GM12878 (cell line): ENCODE measurements at regions not wholly inside any gene's neighbourhood (a gene's known extent, or its start where the extent isn't known, plus 50 kb on each side); places are given as distances from the start of the nearest gene placed in this dataset.

Experiments used
- ATAC-seq: fragments of 200-7000 bp; cut with Tn5 transposase; 3 replicates; pipeline ENCODE4 v1.9.1; 2020; ENCODE audit warnings: mild to moderate bottlenecking, moderate library complexity
- BruUV-seq: library from RNA; stranded (reverse); fragments of 400-500 nt; replicated peaks from 2 replicates; lab custom pipeline; 2021; lab: Mats Ljungman, UMichigan
- CTCF ChIA-PET: fragments of 300-600 bp; sonication (Branson Sonifier 250); formaldehyde crosslinking; extraction: SDS; loops from one replicate; lab custom pipeline; 2021; ENCODE audit warnings: inconsistent platforms; lab: Yijun Ruan, JAX
- POLR2A ChIA-PET: fragments of 350-600 bp; formaldehyde crosslinking; extraction: SDS; loops from one replicate; lab custom pipeline; 2021; ENCODE audit warnings: inconsistent platforms; lab: Charles Lee
- RAD21 ChIA-PET: fragments of 300-600 bp; sonication (Branson Sonifier 250); formaldehyde crosslinking; loops from one replicate; lab custom pipeline; 2023; ENCODE audit warnings: antibody characterized with exemption; ENCODE audit not compliant: unreplicated experiment; lab: Charles Lee
- SMC1A ChIA-PET: fragments of 300-600 bp; sonication (Branson Sonifier 250); formaldehyde crosslinking; loops from one replicate; lab custom pipeline; 2023; ENCODE audit not compliant: unreplicated experiment, uncharacterized antibody; lab: Charles Lee
- DNase-seq: peaks from one replicate; pipeline ENCODE4 v3.0.0-alpha.2; 2011; ENCODE audit warnings: low read depth, low spot score
- FAIRE-seq: peaks from 3 replicates; lab custom pipeline; 2011; peaks lifted over from hg19 to GRCh38; lab: Jason Lieb, UNC
- H2AFZ ChIP-seq: 2 replicates; pipeline ENCODE4 v1.6.0; 2011; ENCODE audit warnings: low read depth, low read length, control low read depth; ENCODE audit not compliant: control insufficient read depth
- H3K27ac ChIP-seq: 2 replicates; pipeline ENCODE4 v1.5.1; 2011; ENCODE audit warnings: control low read depth; ENCODE audit not compliant: control insufficient read depth, insufficient read depth
- H3K27me3 ChIP-seq, 2 experiments: replicated peaks in 1 of 2; 2 replicates each; pipeline versions ENCODE4 v1.6.0 to v1.6.1; 2011; ENCODE audit warnings: low read length in 1 of 2; ENCODE audit not compliant: control insufficient read depth in 2 of 2, insufficient read depth in 2 of 2
- H3K36me3 ChIP-seq, 2 experiments: 2 replicates each; pipeline ENCODE4 v1.5.1; 2011; ENCODE audit warnings: low read length in 1 of 2; ENCODE audit not compliant: control insufficient read depth in 2 of 2, insufficient read depth in 2 of 2
- H3K4me1 ChIP-seq: 2 replicates; pipeline ENCODE4 v1.6.1; 2011; ENCODE audit warnings: mild to moderate bottlenecking, low read length, moderate library complexity, mixed read lengths; ENCODE audit not compliant: control insufficient read depth, insufficient read depth
- H3K4me2 ChIP-seq: 2 replicates; pipeline ENCODE4 v1.6.0; 2011; ENCODE audit warnings: control low read depth; ENCODE audit not compliant: control insufficient read depth, insufficient read depth
- H3K4me3 ChIP-seq: fragments of 200-600 bp; sonication (generic); 2 replicates; pipeline ENCODE4 v1.5.1; 2016
- H3K79me2 ChIP-seq: 2 replicates; pipeline ENCODE4 v1.6.0; 2011; ENCODE audit warnings: low read length; ENCODE audit not compliant: control insufficient read depth, insufficient read depth
- H3K9ac ChIP-seq: 2 replicates; pipeline ENCODE4 v1.8.0; 2011; ENCODE audit warnings: low read length, control low read depth, mixed read lengths; ENCODE audit not compliant: control insufficient read depth, insufficient read depth
- H3K9me3 ChIP-seq: replicated peaks from 3 replicates; pipeline ENCODE4 v1.5.1; 2011; ENCODE audit warnings: mild to moderate bottlenecking, low read length; ENCODE audit not compliant: control insufficient read depth, insufficient read depth
- H4K20me1 ChIP-seq: 2 replicates; pipeline ENCODE4 v1.6.0; 2011; ENCODE audit not compliant: control insufficient read depth, insufficient read depth
- BMI1 ChIP-seq: fragments of 450-650 bp; IDR thresholded peaks from 2 replicates; pipeline ENCODE4 v1.6.1; 2016; ENCODE audit warnings: mild to moderate bottlenecking, moderate library complexity, borderline replicate concordance
- CHD1 ChIP-seq: IDR thresholded peaks from 2 replicates; pipeline ENCODE4 v1.6.1; 2012; ENCODE audit warnings: low read depth, low read length, improper control_type of control experiment
- CUX1 ChIP-seq: IDR thresholded peaks from 2 replicates; pipeline ENCODE4 v1.6.1; 2012; ENCODE audit warnings: improper control_type of control experiment, low read depth, low read length; ENCODE audit not compliant: insufficient replicate concordance
- NFYB ChIP-seq: IDR thresholded peaks from 2 replicates; pipeline ENCODE4 v1.6.1; 2011; ENCODE audit warnings: low read depth, mild to moderate bottlenecking, low read length, improper control_type of control experiment, moderate library complexity; ENCODE audit not compliant: insufficient read depth
- PKNOX1 ChIP-seq: fragments of 450-650 bp; IDR thresholded peaks from 2 replicates; pipeline ENCODE4 v1.6.1; 2016; ENCODE audit warnings: mild to moderate bottlenecking
- POLR2A ChIP-seq: IDR thresholded peaks from 2 replicates; pipeline ENCODE4 v1.6.1; 2011; ENCODE audit warnings: low read depth, mild to moderate bottlenecking, low read length
- POLR2AphosphoS5 ChIP-seq: IDR thresholded peaks from 2 replicates; pipeline ENCODE4 v1.6.1; 2011; ENCODE audit warnings: mild to moderate bottlenecking, low read length, inconsistent platforms
- RFX5 ChIP-seq: IDR thresholded peaks from 2 replicates; pipeline ENCODE4 v1.6.1; 2011; ENCODE audit warnings: low read depth, low read length, improper control_type of control experiment
- RUNX3 ChIP-seq: IDR thresholded peaks from 2 replicates; pipeline ENCODE4 v1.6.1; 2012; ENCODE audit warnings: low read length, inconsistent platforms
- SREBF1 ChIP-seq: IDR thresholded peaks from 2 replicates; pipeline ENCODE4 v1.6.1; 2012; ENCODE audit warnings: mild to moderate bottlenecking, low read length
- SRF ChIP-seq, 2 experiments: IDR thresholded peaks; 2 replicates each; pipeline ENCODE4 v1.6.1; 2011; ENCODE audit warnings: low read depth in 2 of 2, low read length in 2 of 2, mild to moderate bottlenecking in 1 of 2, moderate library complexity in 1 of 2
- STAT3 ChIP-seq: IDR thresholded peaks from 2 replicates; pipeline ENCODE4 v1.6.1; 2011; ENCODE audit warnings: low read depth, low read length, improper control_type of control experiment
- WGBS: methylation state at CpG from one replicate; pipeline ENCODE4 v1.1.6; 2016; ENCODE audit warnings: low lambda C conversion rate; ENCODE audit not compliant: insufficient replicate concordance, insufficient coverage; ENCODE audit errors: missing lambda C conversion rate; 5-methylcytosine and 5-hydroxymethylcytosine counted together
- in situ Hi-C: fragments of 300-500 bp; cut with MboI; formaldehyde crosslinking; loops from 9 replicates; pipeline ENCODE4 v1.14.3; 2018; ENCODE audit warnings: mixed read lengths
- intact Hi-C: fragments of 100-400 bp; cut with micrococcal nuclease; formaldehyde crosslinking; loops from one replicate; pipeline ENCODE4 v1.14.2; 2022; ENCODE audit not compliant: unreplicated experiment

GRCh38 chr20:40359131-40359912 is 329.7 kb downstream of the MAFB start:
- Histone ChIP-seq H4K20me1 (no peaks in the 10 kb centered on the region), H3K4me1 (no peaks in the 10 kb centered on the region), H3K79me2 (no peaks in the 10 kb centered on the region), H3K4me3 (no peak overlapping the region), H3K4me2 (no peak overlapping the region), H3K27me3 (no peaks in the 10 kb centered on the region), H3K9me3 (no peaks in the 10 kb centered on the region), H3K9ac (no peak overlapping the region), H2AFZ (no peak overlapping the region), H3K36me3 (no peaks in the 10 kb centered on the region), H3K27ac (no peak overlapping the region)
- intact Hi-C loops (no loop called here), in situ Hi-C loops (no loop called here)
- no peak for DNase-seq
- no peak for ATAC-seq
- TF ChIP-seq RFX5: no peak
- TF ChIP-seq POLR2A: no peak
- no peak for TF ChIP-seq PKNOX1
- no peak for TF ChIP-seq CHD1
- no peak for TF ChIP-seq SREBF1
- FAIRE-seq: no peak
- ChIA-PET POLR2A (no interaction called here), SMC1A (no interaction called here), CTCF (interaction anchor here (1.7 kb wide), 1 partner anchor 18 kb away, joined by 4 read pairs; no protein-coding TSS in a partner anchor), RAD21 (no interaction called here)
- BruUV-seq: no TSS peak
- WGBS: 15% methylated on average over 5 of the region's 5 CpGs

- ChIA-PET CTCF (no interaction called here), SMC1A (no interaction called here), POLR2A (no interaction called here), RAD21 (no interaction called here)
- in situ Hi-C loops: no loop called here
- BruUV-seq: no TSS peak
- DNase-seq (no peak), FAIRE-seq (no peak), ATAC-seq (no peak)
- Histone ChIP-seq H3K9ac (no peak overlapping the region), H3K79me2 (no peaks in the 10 kb centered on the region), H3K27ac (no peak overlapping the region), H3K9me3 (no peaks in the 10 kb centered on the region), H4K20me1 (no peaks in the 10 kb centered on the region), H2AFZ (no peak overlapping the region), H3K4me3 (no peak overlapping the region), H3K4me1 (no peaks in the 10 kb centered on the region), H3K4me2 (no peak overlapping the region), H3K36me3 (no peaks in the 10 kb centered on the region), H3K27me3 (no peaks in the 10 kb centered on the region)
- intact Hi-C loops: no loop called here
- WGBS: 0% methylated on average over 1 of the region's 1 CpG
- TF ChIP-seq NFYB: no peak
- TF ChIP-seq SRF (IDR thresholded peaks at IDR 0.05; ENCODE audit: low read depth in 2 of 2, low read length in 2 of 2): no peak
- no peak for TF ChIP-seq STAT3
- TF ChIP-seq POLR2AphosphoS5: no peak
- no peak for TF ChIP-seq BMI1
- TF ChIP-seq RUNX3: no peak
- no peak for TF ChIP-seq CUX1
Observed at GRCh38 chr20:40354880-40355279, 334.2 kb downstream of the MAFB start.
